ENCODE measurements at regions not wholly inside any gene's neighbourhood (a gene's known extent, or its start where the extent isn't known, plus 50 kb on each side); places are given as distances from the start of the nearest gene placed in this dataset.

DNA sequence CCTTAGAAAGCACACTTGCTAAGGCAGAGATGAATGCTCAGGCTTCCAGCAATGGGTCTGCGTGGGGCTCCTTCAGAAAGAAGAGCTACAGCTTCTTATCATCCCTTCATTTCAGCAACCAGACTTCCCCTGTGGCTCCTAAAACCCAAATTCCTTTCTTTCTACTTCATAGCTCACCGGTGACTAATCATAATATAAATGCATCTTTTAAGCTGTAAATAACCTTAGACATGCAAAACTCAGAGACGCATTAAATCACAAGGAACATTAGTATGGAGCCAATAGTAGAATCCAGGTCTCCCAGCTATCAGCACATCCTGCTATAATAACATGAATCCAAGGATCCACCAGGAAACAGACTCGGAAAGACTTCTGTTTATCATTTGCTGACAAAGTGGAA is 375.6 kb downstream of the COG6 start:
- TF ChIP-seq TAF1 (IDR thresholded peaks at IDR 0.05; ENCODE audit: borderline replicate concordance, low read depth, low read length) (no peak), MYC (IDR thresholded peaks at IDR 0.05; ENCODE audit: insufficient read depth, insufficient read length, insufficient replicate concordance, low read length, severe bottlenecking) (no peak), CBX5 (IDR thresholded peaks at IDR 0.05; ENCODE audit: low read depth) (no peak)
- TF ChIP-seq, protein P1, sequence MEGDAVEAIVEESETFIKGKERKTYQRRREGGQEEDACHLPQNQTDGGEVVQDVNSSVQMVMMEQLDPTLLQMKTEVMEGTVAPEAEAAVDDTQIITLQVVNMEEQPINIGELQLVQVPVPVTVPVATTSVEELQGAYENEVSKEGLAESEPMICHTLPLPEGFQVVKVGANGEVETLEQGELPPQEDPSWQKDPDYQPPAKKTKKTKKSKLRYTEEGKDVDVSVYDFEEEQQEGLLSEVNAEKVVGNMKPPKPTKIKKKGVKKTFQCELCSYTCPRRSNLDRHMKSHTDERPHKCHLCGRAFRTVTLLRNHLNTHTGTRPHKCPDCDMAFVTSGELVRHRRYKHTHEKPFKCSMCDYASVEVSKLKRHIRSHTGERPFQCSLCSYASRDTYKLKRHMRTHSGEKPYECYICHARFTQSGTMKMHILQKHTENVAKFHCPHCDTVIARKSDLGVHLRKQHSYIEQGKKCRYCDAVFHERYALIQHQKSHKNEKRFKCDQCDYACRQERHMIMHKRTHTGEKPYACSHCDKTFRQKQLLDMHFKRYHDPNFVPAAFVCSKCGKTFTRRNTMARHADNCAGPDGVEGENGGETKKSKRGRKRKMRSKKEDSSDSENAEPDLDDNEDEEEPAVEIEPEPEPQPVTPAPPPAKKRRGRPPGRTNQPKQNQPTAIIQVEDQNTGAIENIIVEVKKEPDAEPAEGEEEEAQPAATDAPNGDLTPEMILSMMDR (IDR thresholded peaks at IDR 0.05 in 2 of 3, conservative IDR thresholded peaks at IDR 0.05 in 1 of 3; ENCODE audit: control insufficient read depth in 2 of 3, extremely low read depth in 1 of 3, insufficient read depth in 1 of 3, low read depth in 3 of 3, low read length in 3 of 3): no peak
